Keratinocyte (primary cell): ENCODE measurements at regions not wholly inside any gene's neighbourhood (a gene's known extent, or its start where the extent isn't known, plus 50 kb on each side); places are given as distances from the start of the nearest gene placed in this dataset.

Experiments used
- DNase-seq: peaks from one replicate; pipeline ENCODE4 v3.0.0-alpha.2; 2011; ENCODE audit warnings: low read depth, missing footprints, low spot score
- FAIRE-seq: peaks from 2 replicates; lab custom pipeline; 2011; peaks lifted over from hg19 to GRCh38; lab: Jason Lieb, UNC
- H2AFZ ChIP-seq: 2 replicates; pipeline ENCODE4 v1.6.0; 2012; ENCODE audit warnings: low read length, control low read depth, inconsistent platforms; ENCODE audit not compliant: control insufficient read depth
- H3K27ac ChIP-seq: 2 replicates; pipeline ENCODE4 v1.5.1; 2011; ENCODE audit warnings: low read length; ENCODE audit not compliant: control insufficient read depth, insufficient read depth
- H3K27me3 ChIP-seq: 3 replicates; pipeline ENCODE4 v1.6.0; 2011; ENCODE audit warnings: low read length; ENCODE audit not compliant: control insufficient read depth, insufficient read depth; ENCODE audit errors: extremely low read depth
- H3K36me3 ChIP-seq, 2 experiments: 2 replicates in 1 of 2; 3 replicates in 1 of 2; pipeline ENCODE4 v1.5.1; 2011; ENCODE audit warnings: low read length in 2 of 2, mild to moderate bottlenecking in 1 of 2; ENCODE audit not compliant: control insufficient read depth in 2 of 2, insufficient read depth in 2 of 2; ENCODE audit errors: extremely low read depth in 1 of 2
- H3K4me1 ChIP-seq: 3 replicates; pipeline ENCODE4 v1.5.1; 2011; ENCODE audit warnings: low read length; ENCODE audit not compliant: control insufficient read depth, insufficient read depth; ENCODE audit errors: extremely low read depth
- H3K4me2 ChIP-seq: 3 replicates; pipeline ENCODE4 v1.6.0; 2011; ENCODE audit warnings: low read depth, low read length; ENCODE audit not compliant: control insufficient read depth, insufficient read depth; ENCODE audit errors: extremely low read depth
- H3K4me3 ChIP-seq, 3 experiments: fragments of 200-600 bp in 1 of 3; sonication (generic) in 1 of 3; 2 replicates in 2 of 3; 3 replicates in 1 of 3; pipeline ENCODE4 v1.5.1; 2011 to 2016; ENCODE audit warnings: low read length in 3 of 3, mild to moderate bottlenecking in 3 of 3, control low read depth in 2 of 3, inconsistent platforms in 1 of 3, low read depth in 1 of 3, mixed read lengths in 1 of 3, mixed run types in 1 of 3, moderate library complexity in 1 of 3; ENCODE audit not compliant: control insufficient read depth in 2 of 3, insufficient read depth in 2 of 3; ENCODE audit errors: extremely low read depth in 1 of 3
- H3K79me2 ChIP-seq: 2 replicates; pipeline ENCODE4 v1.6.0; 2012; ENCODE audit warnings: low read length; ENCODE audit not compliant: control insufficient read depth, insufficient read depth
- H3K9ac ChIP-seq: 3 replicates; pipeline ENCODE4 v1.6.0; 2011; ENCODE audit warnings: low read length; ENCODE audit not compliant: control insufficient read depth, insufficient read depth; ENCODE audit errors: extremely low read depth
- H3K9me1 ChIP-seq: 3 replicates; pipeline ENCODE4 v1.6.0; 2011; ENCODE audit warnings: low read length; ENCODE audit not compliant: control insufficient read depth, insufficient read depth; ENCODE audit errors: extremely low read depth
- H3K9me3 ChIP-seq: 2 replicates; pipeline ENCODE4 v1.5.1; 2012; ENCODE audit warnings: low read depth, low read length; ENCODE audit not compliant: control insufficient read depth
- H4K20me1 ChIP-seq: 3 replicates; pipeline ENCODE4 v1.6.0; 2011; ENCODE audit warnings: low read length; ENCODE audit not compliant: control insufficient read depth, insufficient read depth; ENCODE audit errors: extremely low read depth
- EZH2 ChIP-seq: IDR thresholded peaks from one replicate; pipeline ENCODE4 v1.6.1; 2012; ENCODE audit warnings: inconsistent platforms, mild to moderate bottlenecking, low read length, moderate library complexity
- dilution Hi-C: fragments of 300-500 bp; cut with MboI; formaldehyde crosslinking; loops from one replicate; pipeline ENCODE4 v1.7.0; 2020; ENCODE audit warnings: low sequenced_read_pairs; ENCODE audit not compliant: extremely low pct_ligation_motif_present
- TF ChIP-seq, protein P1 (sequence below), 3 experiments: IDR thresholded peaks in 1 of 3; conservative IDR thresholded peaks in 1 of 3; optimal IDR thresholded peaks in 1 of 3; 2 replicates in 2 of 3; 3 replicates in 1 of 3; pipeline versions ENCODE3 to v1.5.1; 2011; ENCODE audit warnings: low read length in 3 of 3, mild to moderate bottlenecking in 3 of 3, moderate library complexity in 2 of 3, control low read depth in 1 of 3, inconsistent platforms in 1 of 3; ENCODE audit not compliant: insufficient read depth in 2 of 3; ENCODE audit errors: extremely low read depth in 1 of 3

DNA sequence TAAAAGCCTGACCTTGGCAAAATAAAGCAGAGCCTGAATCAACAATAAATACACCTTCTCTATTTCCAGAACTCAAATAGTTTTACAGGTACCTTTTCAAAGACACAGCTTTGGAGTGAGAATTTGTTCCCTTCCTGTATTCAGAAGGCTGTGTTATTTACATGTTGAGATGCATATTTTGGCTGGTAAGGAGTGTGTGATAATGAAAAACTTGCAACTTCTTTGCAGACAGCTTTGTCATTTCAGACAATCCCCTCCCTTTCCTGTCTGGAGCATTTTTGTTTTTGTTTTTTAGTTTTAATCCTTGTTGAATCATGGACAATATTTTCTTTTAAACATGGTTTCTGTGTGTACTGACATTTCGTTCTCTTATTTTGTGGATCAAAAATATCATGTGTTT is 493.8 kb downstream of the FAT4 start:
- no peaks in the 10 kb centered on the region for H3K27me3 ChIP-seq
- H4K20me1 ChIP-seq = no peaks in the 10 kb centered on the region
- H3K4me3 ChIP-seq = no peak overlapping the region
- no peaks in the 10 kb centered on the region for H3K9me1 ChIP-seq
- TF ChIP-seq, protein P1, sequence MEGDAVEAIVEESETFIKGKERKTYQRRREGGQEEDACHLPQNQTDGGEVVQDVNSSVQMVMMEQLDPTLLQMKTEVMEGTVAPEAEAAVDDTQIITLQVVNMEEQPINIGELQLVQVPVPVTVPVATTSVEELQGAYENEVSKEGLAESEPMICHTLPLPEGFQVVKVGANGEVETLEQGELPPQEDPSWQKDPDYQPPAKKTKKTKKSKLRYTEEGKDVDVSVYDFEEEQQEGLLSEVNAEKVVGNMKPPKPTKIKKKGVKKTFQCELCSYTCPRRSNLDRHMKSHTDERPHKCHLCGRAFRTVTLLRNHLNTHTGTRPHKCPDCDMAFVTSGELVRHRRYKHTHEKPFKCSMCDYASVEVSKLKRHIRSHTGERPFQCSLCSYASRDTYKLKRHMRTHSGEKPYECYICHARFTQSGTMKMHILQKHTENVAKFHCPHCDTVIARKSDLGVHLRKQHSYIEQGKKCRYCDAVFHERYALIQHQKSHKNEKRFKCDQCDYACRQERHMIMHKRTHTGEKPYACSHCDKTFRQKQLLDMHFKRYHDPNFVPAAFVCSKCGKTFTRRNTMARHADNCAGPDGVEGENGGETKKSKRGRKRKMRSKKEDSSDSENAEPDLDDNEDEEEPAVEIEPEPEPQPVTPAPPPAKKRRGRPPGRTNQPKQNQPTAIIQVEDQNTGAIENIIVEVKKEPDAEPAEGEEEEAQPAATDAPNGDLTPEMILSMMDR (optimal IDR thresholded peaks at IDR 0.05 in 1 of 3, IDR thresholded peaks at IDR 0.05 in 1 of 3, conservative IDR thresholded peaks at IDR 0.05 in 1 of 3; ENCODE audit: extremely low read depth in 1 of 3, insufficient read depth in 2 of 3, low read length in 3 of 3) = no peak
- TF ChIP-seq EZH2 = no peak
- H3K9me3 ChIP-seq = no peaks in the 10 kb centered on the region
- FAIRE-seq (no peak), DNase-seq (no peak)
- H3K4me2 ChIP-seq = no peak overlapping the region
- no peak overlapping the region for H2AFZ ChIP-seq
- no peaks in the 10 kb centered on the region for H3K4me1 ChIP-seq
- no peak overlapping the region for H3K9ac ChIP-seq
- H3K36me3 ChIP-seq = no peaks in the 10 kb centered on the region
- no peaks in the 10 kb centered on the region for H3K79me2 ChIP-seq
- H3K27ac ChIP-seq = no peak overlapping the region
- dilution Hi-C loops = no loop called here

- Histone ChIP-seq H2AFZ (no peak overlapping the region), H3K9ac (no peak overlapping the region), H3K27me3 (no peaks in the 10 kb centered on the region), H3K27ac (no peak overlapping the region), H3K4me3 (no peak overlapping the region), H4K20me1 (no peaks in the 10 kb centered on the region), H3K4me1 (no peaks in the 10 kb centered on the region), H3K4me2 (no peak overlapping the region), H3K9me1 (no peaks in the 10 kb centered on the region), H3K9me3 (no peaks in the 10 kb centered on the region), H3K36me3 (no peaks in the 10 kb centered on the region), H3K79me2 (no peaks in the 10 kb centered on the region)
- no peak for FAIRE-seq
- TF ChIP-seq, protein P1 (optimal IDR thresholded peaks at IDR 0.05 in 1 of 3, IDR thresholded peaks at IDR 0.05 in 1 of 3, conservative IDR thresholded peaks at IDR 0.05 in 1 of 3; ENCODE audit: extremely low read depth in 1 of 3, insufficient read depth in 2 of 3, low read length in 3 of 3) = no peak
- no peak for TF ChIP-seq EZH2
- no peak for DNase-seq
- dilution Hi-C loops = no loop called here
These were observed 497.1 kb downstream of the FAT4 start for GRCh38 chr4:125811892-125812291.
